ENCODE measurements at regions not wholly inside any gene's neighbourhood (a gene's known extent, or its start where the extent isn't known, plus 50 kb on each side); places are given as distances from the start of the nearest gene placed in this dataset.

DNA sequence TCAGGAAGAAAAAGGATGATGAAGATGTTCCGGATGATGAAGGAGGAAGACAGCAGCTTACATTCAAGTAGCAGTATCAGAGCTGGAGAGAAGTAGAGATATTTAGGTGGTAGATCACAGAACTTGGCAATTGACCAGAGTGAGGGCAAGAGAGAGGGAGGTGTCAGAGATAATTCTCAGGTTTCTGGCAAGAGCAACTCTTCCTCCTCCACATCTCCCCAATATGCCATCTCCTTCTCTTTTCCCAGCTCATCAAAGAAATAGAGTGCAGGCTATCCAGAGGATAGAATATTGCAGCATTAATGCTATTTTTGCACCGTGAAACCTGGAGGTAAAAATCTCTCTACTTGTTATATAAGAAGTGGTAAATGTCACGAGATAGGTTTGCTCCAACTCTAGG lies 64.9 kb upstream of the OPCML start:
- H3K9me3 ChIP-seq (ENCODE audit: low read depth) = no peaks in the 10 kb centered on the region
- H3K4me3 Mint-ChIP-seq = no peak overlapping the region
- no peaks in the 10 kb centered on the region for H3K79me2 ChIP-seq (ENCODE audit: low read depth)
- TF ChIP-seq EZH2 (IDR thresholded peaks at IDR 0.05) (no peak), EZH2phosphoT487 (IDR thresholded peaks at IDR 0.05) (no peak)
- TF ChIP-seq, protein P1, sequence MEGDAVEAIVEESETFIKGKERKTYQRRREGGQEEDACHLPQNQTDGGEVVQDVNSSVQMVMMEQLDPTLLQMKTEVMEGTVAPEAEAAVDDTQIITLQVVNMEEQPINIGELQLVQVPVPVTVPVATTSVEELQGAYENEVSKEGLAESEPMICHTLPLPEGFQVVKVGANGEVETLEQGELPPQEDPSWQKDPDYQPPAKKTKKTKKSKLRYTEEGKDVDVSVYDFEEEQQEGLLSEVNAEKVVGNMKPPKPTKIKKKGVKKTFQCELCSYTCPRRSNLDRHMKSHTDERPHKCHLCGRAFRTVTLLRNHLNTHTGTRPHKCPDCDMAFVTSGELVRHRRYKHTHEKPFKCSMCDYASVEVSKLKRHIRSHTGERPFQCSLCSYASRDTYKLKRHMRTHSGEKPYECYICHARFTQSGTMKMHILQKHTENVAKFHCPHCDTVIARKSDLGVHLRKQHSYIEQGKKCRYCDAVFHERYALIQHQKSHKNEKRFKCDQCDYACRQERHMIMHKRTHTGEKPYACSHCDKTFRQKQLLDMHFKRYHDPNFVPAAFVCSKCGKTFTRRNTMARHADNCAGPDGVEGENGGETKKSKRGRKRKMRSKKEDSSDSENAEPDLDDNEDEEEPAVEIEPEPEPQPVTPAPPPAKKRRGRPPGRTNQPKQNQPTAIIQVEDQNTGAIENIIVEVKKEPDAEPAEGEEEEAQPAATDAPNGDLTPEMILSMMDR (IDR thresholded peaks at IDR 0.05) = no peak
- DNase-seq (ENCODE audit: low spot score) = no peak
- H3K9ac ChIP-seq = no peak overlapping the region
- H4K20me1 ChIP-seq (ENCODE audit: low read depth) = no peaks in the 10 kb centered on the region
- H3K36me3 Mint-ChIP-seq = no peaks in the 10 kb centered on the region
- H2AFZ ChIP-seq (replicated peaks) = no peak overlapping the region
- no peaks in the 10 kb centered on the region for H3K27me3 ChIP-seq
- no peak overlapping the region for H3K27ac ChIP-seq
- peaks cover 4% of the 10 kb centered on the region for H3K27me3 Mint-ChIP-seq (ENCODE audit: insufficient read depth, low read depth)
- H3K9me3 Mint-ChIP-seq = no peaks in the 10 kb centered on the region
- no peaks in the 10 kb centered on the region for H3F3A ChIP-seq (ENCODE audit: low read depth)
- no peaks in the 10 kb centered on the region for H3K36me3 ChIP-seq
- no peak overlapping the region for H3K27ac Mint-ChIP-seq
- peaks cover 7% of the 10 kb centered on the region for H3K4me1 ChIP-seq
- peaks cover 4% of the 10 kb centered on the region for H3K4me1 Mint-ChIP-seq
- no peak overlapping the region for H3K4me2 ChIP-seq
- no peak overlapping the region for H3K4me3 ChIP-seq

DNA sequence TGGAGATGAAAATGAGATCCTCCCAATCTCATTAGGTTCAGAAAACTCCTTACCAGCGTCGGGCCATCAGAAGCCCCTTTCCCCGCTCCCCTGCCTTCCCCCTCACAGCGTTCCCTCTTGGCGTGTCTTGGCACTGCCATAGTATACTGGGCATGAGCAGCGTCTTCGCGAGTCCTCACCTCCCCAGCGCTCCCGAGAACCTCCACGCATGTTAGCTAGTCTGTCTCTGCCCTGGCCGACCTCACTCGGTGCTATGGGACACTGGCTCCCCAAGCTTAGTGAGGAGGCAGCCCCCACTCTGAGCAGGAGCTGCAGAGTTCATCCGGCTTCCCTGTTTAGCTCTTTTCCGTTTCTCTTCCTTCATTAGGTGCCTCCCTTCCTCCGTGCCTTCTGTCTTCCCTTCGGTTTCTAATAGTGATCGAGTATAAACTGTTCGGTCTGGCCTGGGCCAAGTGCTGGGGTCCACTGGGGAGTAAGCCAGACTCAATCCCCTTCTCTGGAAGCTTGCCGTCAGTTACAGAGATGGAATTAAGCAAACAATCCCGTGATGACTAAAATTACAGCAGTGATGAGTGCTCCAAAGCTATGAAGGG lies 63.8 kb upstream of the OPCML start:
- H3K27ac Mint-ChIP-seq = no peak overlapping the region
- Histone ChIP-seq H3K27ac (no peak overlapping the region), H3K4me2 (no peak overlapping the region)

DNA sequence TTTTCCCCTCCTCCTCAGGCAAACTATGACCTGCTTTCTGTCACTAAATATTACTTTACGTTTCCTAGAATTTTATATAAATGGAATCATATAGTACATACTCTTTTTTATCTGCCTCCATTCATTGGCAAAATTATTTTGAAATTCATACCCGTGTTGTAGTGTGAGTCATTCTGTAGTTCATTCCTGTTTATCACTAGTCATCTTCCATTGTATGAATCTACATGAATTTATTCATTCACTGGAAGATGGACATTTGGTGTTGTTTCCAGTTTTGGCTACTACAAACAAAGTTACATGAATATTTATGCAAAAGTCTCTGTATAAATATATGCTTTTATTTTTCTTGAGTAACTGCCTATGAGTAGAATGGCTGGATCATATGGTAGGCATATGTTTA lies 60.7 kb upstream of the OPCML start:
- Mint-ChIP-seq H3K9me3 (no peaks in the 10 kb centered on the region), H3K27ac (no peak overlapping the region), H3K4me3 (no peak overlapping the region), H3K4me1 (no peaks in the 10 kb centered on the region), H3K27me3 (ENCODE audit: insufficient read depth, low read depth) (peaks cover 2% of the 10 kb centered on the region), H3K36me3 (no peaks in the 10 kb centered on the region)
- Histone ChIP-seq H3K27me3 (no peaks in the 10 kb centered on the region), H3K9me3 (ENCODE audit: low read depth) (no peaks in the 10 kb centered on the region), H3K4me1 (no peaks in the 10 kb centered on the region), H3K4me3 (no peak overlapping the region), H2AFZ (replicated peaks) (no peak overlapping the region), H3F3A (ENCODE audit: low read depth) (no peaks in the 10 kb centered on the region), H3K27ac (no peak overlapping the region), H3K36me3 (no peaks in the 10 kb centered on the region), H4K20me1 (ENCODE audit: low read depth) (no peaks in the 10 kb centered on the region), H3K79me2 (ENCODE audit: low read depth) (no peaks in the 10 kb centered on the region), H3K4me2 (no peak overlapping the region), H3K9ac (no peak overlapping the region)
- DNase-seq (ENCODE audit: low spot score) = no peak
- TF ChIP-seq, protein P1 (IDR thresholded peaks at IDR 0.05) = no peak
- TF ChIP-seq EZH2phosphoT487 (IDR thresholded peaks at IDR 0.05) = no peak
- TF ChIP-seq EZH2 (IDR thresholded peaks at IDR 0.05) = no peak

More for the DNA sequence above, 63.8 kb upstream of the OPCML start:
- TF ChIP-seq EZH2phosphoT487 (IDR thresholded peaks at IDR 0.05) = no peak
- no peak for TF ChIP-seq EZH2 (IDR thresholded peaks at IDR 0.05)
- TF ChIP-seq, protein P1 (IDR thresholded peaks at IDR 0.05) = no peak
- Histone ChIP-seq H3K79me2 (ENCODE audit: low read depth) (no peaks in the 10 kb centered on the region), H2AFZ (replicated peaks) (no peak overlapping the region), H4K20me1 (ENCODE audit: low read depth) (no peaks in the 10 kb centered on the region), H3K4me1 (peaks cover 7% of the 10 kb centered on the region), H3K36me3 (no peaks in the 10 kb centered on the region), H3K4me3 (no peak overlapping the region), H3K9ac (no peak overlapping the region), H3K27me3 (no peaks in the 10 kb centered on the region), H3K9me3 (ENCODE audit: low read depth) (no peaks in the 10 kb centered on the region), H3F3A (ENCODE audit: low read depth) (no peaks in the 10 kb centered on the region)
- Mint-ChIP-seq H3K4me3 (no peak overlapping the region), H3K4me1 (peaks cover 4% of the 10 kb centered on the region), H3K36me3 (no peaks in the 10 kb centered on the region), H3K27me3 (ENCODE audit: insufficient read depth, low read depth) (peaks cover 2% of the 10 kb centered on the region), H3K9me3 (no peaks in the 10 kb centered on the region)
- no peak for DNase-seq (ENCODE audit: low spot score)

All from neural progenitor cell (in vitro differentiated cells).